ENCODE measurements at regions not wholly inside any gene's neighbourhood (a gene's known extent, or its start where the extent isn't known, plus 50 kb on each side); places are given as distances from the start of the nearest gene placed in this dataset.

DNA sequence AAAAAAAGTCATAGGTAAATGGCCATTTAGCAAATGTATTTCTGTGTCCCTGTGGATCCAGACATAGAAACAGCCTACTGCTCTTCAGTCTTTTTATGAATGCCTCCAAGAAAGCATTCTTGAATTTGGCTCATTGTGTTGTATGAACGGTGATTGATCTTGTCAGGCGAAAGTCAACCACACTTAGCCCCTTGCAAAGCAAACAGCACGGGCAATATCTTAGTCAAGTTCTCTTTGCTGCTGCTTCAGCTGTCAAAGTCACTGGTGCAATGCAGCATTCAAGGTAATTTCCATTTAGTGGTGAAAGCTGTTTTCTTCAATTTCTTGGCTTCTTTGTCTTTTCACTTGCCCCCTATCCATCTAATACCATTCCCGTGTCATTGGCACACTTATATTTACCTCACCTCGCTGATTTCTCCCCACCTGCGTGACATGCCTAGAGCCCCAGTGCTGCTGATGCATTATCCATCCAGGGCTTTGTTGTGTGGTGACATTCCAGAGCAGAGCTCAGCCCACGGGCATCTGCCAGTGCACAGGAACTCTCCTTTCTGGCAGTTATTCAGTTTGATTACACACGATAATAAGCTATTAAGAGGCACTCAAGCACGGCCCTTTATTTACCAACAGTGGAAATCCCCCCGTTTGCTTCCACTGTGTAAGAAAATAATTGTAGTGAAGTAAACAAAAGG, 362.3 kb upstream of the NOVA1 start:
- Mint-ChIP-seq H3K4me1 (no peaks in the 10 kb centered on the region), H3K27me3 (no peaks in the 10 kb centered on the region), H3K27ac (no peak overlapping the region), H3K36me3 (no peaks in the 10 kb centered on the region), H3K9me3 (peaks cover 14% of the 10 kb centered on the region), H3K4me3 (no peak overlapping the region)
- DNase-seq = no peak

DNA sequence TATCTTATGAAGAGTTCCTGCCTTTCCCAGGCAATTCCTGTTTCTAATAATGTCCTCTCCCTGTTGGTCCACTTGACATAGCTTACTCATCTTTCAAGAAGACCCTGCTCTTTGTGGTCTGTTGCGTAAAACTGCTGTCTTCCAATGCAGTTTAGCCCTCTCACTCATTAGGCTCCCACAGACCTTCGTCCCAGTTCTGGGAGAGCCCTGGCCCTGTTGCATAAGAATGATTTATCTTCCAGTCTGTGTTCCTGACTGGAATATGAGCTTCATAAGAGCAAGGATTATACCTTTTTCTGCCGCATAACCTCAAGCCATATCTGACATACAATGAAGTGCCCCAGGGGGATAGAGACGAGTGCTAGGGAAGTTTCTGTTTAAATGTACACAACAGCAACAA, 365.9 kb upstream of the NOVA1 start:
- no peak overlapping the region for H3K4me3 Mint-ChIP-seq
- DNase-seq = no peak
- no peak overlapping the region for H3K27ac Mint-ChIP-seq
- H3K4me1 Mint-ChIP-seq = no peaks in the 10 kb centered on the region
- no peaks in the 10 kb centered on the region for H3K36me3 Mint-ChIP-seq
- H3K9me3 Mint-ChIP-seq = peaks cover 9% of the 10 kb centered on the region
- no peaks in the 10 kb centered on the region for H3K27me3 Mint-ChIP-seq

GRCh38 chr14:26965490-26965889, 367.7 kb upstream of the NOVA1 start:
- H3K36me3 Mint-ChIP-seq = no peaks in the 10 kb centered on the region
- H3K4me1 Mint-ChIP-seq = no peaks in the 10 kb centered on the region
- peaks cover 12% of the 10 kb centered on the region for H3K9me3 Mint-ChIP-seq
- DNase-seq = no peak
- H3K27ac Mint-ChIP-seq = no peak overlapping the region
- H3K27me3 Mint-ChIP-seq = no peaks in the 10 kb centered on the region
- H3K4me3 Mint-ChIP-seq = no peak overlapping the region

DNA sequence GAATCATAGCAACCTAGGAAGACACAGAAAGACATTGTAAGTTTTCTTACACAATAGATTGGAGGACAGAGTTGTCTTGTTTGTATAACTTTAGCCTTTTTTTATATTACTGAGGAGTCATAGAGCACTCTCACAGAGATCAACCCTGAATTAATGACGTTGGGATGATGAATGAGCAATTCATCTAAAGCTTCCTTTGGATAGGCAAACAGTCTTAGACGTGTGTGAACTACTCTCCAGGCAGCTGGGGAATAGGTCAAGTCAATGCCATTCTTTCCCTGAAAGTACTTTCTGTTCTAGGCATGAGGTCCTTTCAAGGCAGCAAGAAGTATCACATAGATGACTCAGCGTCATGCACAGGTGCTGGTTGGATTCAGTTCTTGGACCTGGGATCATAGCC, 369.1 kb upstream of the NOVA1 start:
- Mint-ChIP-seq H3K9me3 (peaks cover 15% of the 10 kb centered on the region), H3K27ac (no peak overlapping the region), H3K4me3 (no peak overlapping the region), H3K4me1 (no peaks in the 10 kb centered on the region), H3K36me3 (no peaks in the 10 kb centered on the region), H3K27me3 (no peaks in the 10 kb centered on the region)
- DNase-seq = no peak

DNA sequence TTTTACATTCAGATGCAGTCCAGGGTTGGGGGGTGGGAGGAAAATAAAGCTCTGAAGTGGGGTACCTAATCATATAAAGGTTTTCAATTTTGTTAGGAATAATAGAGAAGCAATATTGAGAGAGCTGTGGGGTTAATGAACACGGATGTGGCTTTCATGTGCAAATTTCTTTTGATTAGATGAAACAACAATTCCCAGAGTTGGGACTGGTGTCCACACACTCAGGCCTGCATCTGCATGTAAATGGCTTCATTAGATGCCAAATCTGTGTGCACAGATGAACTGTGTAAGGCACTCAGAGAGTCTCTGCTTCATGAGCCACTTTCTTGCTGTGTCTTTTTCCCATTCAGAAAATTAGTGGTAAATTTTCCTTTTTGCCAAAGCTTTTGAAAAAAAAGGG, 377.1 kb upstream of the NOVA1 start:
- Mint-ChIP-seq H3K36me3 (no peaks in the 10 kb centered on the region), H3K27ac (no peak overlapping the region), H3K9me3 (peaks cover 4% of the 10 kb centered on the region), H3K4me1 (no peaks in the 10 kb centered on the region), H3K4me3 (no peak overlapping the region), H3K27me3 (no peaks in the 10 kb centered on the region)
- no peak for DNase-seq

DNA sequence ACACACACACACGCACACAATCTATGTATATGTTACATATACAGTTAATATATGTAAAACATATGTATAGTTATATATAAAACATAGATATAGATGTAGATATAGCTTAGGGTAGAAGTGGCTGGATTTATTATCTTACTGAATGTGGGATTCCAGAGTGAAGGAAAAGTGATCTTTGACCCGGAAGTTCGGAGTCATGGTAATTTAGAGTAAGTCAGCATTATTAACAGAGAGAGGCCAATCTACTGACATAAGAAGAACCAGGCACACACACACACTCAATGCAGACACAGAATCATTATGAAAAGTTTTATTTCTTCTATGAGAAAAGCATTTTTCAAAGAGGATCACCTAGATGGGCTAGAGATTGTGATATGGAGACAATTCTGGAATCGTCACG, 384.2 kb upstream of the NOVA1 start:
- peaks cover 9% of the 10 kb centered on the region for H3K9me3 Mint-ChIP-seq

GRCh38 chr14:26984311-26985177, 386.7 kb upstream of the NOVA1 start:
- peaks cover 9% of the 10 kb centered on the region for H3K9me3 Mint-ChIP-seq
- H3K36me3 Mint-ChIP-seq = no peaks in the 10 kb centered on the region
- no peak overlapping the region for H3K4me3 Mint-ChIP-seq
- H3K4me1 Mint-ChIP-seq = no peaks in the 10 kb centered on the region
- DNase-seq = peak; percentile 1
- no peak overlapping the region for H3K27ac Mint-ChIP-seq
- H3K27me3 Mint-ChIP-seq = no peaks in the 10 kb centered on the region

More for the DNA sequence above, 384.2 kb upstream of the NOVA1 start:
- Mint-ChIP-seq H3K4me1 (no peaks in the 10 kb centered on the region), H3K4me3 (no peak overlapping the region), H3K27ac (no peak overlapping the region), H3K36me3 (no peaks in the 10 kb centered on the region), H3K27me3 (no peaks in the 10 kb centered on the region)
- DNase-seq = no peak

DNA sequence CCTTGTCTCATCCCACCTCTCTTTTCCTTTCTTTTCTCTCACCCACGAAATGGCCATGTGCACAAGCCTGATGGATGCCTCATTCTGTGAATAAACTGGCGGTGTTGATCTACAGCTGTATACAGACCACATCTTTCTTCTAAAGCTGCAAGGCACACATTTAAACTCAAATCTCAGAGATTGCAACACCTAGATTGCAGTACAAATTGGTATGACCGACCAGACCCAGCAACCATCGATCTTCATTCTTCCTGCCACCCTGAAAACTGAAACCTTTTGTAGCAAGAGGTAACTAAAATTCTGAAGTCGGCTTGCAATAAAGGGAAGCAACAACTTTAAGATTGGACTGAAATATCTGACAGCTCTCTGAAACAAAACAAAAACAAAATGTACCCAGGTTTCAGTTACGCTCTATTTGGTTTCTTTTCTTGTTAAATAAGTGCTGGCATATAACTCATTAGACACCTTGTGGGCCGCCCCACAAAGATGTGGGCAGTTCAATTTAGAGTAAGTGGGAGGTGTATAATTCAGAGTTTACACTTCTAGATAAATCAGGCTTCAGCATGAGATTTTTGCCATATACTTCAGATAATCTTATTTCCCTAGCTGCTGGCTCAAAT, 390.0 kb upstream of the NOVA1 start:
- no peak overlapping the region for H3K4me3 Mint-ChIP-seq
- no peaks in the 10 kb centered on the region for H3K4me1 Mint-ChIP-seq
- DNase-seq = no peak
- peaks cover 1% of the 10 kb centered on the region for H3K9me3 Mint-ChIP-seq
- H3K27ac Mint-ChIP-seq = no peak overlapping the region
- H3K27me3 Mint-ChIP-seq = no peaks in the 10 kb centered on the region
- H3K36me3 Mint-ChIP-seq = no peaks in the 10 kb centered on the region

- Mint-ChIP-seq H3K27me3 (no peaks in the 10 kb centered on the region), H3K36me3 (no peaks in the 10 kb centered on the region), H3K27ac (no peak overlapping the region), H3K4me3 (no peak overlapping the region), H3K4me1 (no peaks in the 10 kb centered on the region), H3K9me3 (no peaks in the 10 kb centered on the region)
- no peak for DNase-seq
Measured at GRCh38 chr14:26990946-26991345, 393.1 kb upstream of the NOVA1 start.

DNA sequence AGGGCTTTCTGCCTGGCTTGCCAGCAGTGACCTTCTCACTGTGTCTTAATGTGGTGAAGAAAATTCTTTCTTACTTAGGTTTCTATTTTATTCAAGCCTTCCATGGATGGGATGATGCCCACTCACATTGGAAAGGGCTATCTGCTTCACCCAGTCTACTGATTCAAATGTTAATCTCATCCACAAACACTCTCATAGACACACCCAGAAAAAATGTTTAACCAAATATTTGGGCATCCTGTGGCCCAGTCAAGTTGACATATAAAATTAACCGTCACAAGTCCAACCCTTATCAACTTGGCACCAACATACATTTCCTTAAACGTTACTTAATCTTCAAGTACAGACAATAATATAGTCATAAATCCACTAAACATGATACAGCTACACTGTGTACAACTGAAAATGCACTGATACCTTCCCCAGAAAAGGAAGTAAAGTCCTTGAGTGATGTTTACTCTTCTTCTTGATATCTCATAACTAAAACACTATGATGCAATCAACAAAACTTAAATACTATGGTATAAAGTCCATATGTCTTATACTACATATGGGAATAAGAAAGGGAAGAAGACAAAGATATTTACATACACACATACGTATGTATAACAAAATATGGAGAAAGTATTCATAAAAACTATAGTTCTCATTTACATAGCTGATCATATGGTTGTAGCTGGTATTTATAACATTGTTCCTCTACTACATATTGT, 394.7 kb upstream of the NOVA1 start:
- Mint-ChIP-seq H3K27me3 (no peaks in the 10 kb centered on the region), H3K9me3 (peaks cover 3% of the 10 kb centered on the region), H3K4me3 (no peak overlapping the region), H3K27ac (no peak overlapping the region), H3K4me1 (no peaks in the 10 kb centered on the region), H3K36me3 (no peaks in the 10 kb centered on the region)
- DNase-seq = no peak

DNA sequence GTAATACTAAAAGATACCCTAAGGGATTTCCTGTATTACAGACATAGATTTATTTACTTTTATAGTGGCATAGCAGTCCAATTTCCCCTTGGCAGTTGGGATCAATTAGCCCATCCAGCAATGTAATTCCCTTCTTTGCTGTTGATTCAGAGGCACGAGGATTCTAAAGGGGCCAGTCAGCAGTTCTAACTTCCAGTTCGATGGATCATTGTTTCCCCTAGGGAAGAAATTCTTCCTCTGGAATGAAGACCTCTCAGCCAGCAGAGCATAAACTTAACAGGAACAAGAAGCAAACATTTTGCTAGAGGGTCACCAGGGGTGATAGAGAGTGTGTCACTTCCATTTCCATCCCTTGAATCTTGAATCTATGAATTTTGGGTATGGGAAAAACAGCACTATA, 395.7 kb upstream of the NOVA1 start:
- Mint-ChIP-seq H3K27me3 (no peaks in the 10 kb centered on the region), H3K9me3 (peaks cover 3% of the 10 kb centered on the region), H3K4me3 (no peak overlapping the region), H3K36me3 (no peaks in the 10 kb centered on the region), H3K4me1 (no peaks in the 10 kb centered on the region), H3K27ac (no peak overlapping the region)
- no peak for DNase-seq

DNA sequence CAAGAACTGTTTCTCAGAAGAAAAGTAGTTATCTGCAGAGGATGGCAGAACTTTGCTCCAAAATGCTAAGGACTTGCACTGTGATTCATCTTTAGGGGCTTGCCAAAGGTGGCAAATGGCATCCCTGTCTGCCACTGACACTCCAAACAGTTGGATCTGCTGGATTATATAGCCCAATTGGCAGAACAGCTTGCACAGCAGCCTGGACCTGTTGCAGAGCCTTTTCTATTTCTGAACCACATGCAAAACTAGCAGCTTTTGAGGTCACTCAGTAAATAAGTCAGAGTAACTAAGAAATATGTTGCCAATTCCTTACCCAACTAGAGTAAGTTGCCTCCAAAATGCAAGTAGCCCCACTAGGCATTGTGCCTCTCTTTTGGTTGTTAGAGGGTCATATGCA, 397.5 kb upstream of the NOVA1 start:
- no peaks in the 10 kb centered on the region for H3K4me1 Mint-ChIP-seq
- no peak overlapping the region for H3K4me3 Mint-ChIP-seq
- no peak overlapping the region for H3K27ac Mint-ChIP-seq
- H3K9me3 Mint-ChIP-seq = peaks cover 6% of the 10 kb centered on the region
- no peak for DNase-seq
- no peaks in the 10 kb centered on the region for H3K27me3 Mint-ChIP-seq
- H3K36me3 Mint-ChIP-seq = no peaks in the 10 kb centered on the region

- no peaks in the 10 kb centered on the region for H3K27me3 Mint-ChIP-seq
- H3K4me3 Mint-ChIP-seq = no peak overlapping the region
- no peaks in the 10 kb centered on the region for H3K36me3 Mint-ChIP-seq
- DNase-seq = no peak
- no peak overlapping the region for H3K27ac Mint-ChIP-seq
- H3K9me3 Mint-ChIP-seq = peaks cover 6% of the 10 kb centered on the region
- H3K4me1 Mint-ChIP-seq = no peaks in the 10 kb centered on the region
Measured at GRCh38 chr14:26996246-26996645, 398.4 kb upstream of the NOVA1 start.

GRCh38 chr14:27002179-27002578, 404.3 kb upstream of the NOVA1 start:
- DNase-seq = no peak
- Mint-ChIP-seq H3K27ac (no peak overlapping the region), H3K27me3 (no peaks in the 10 kb centered on the region), H3K36me3 (no peaks in the 10 kb centered on the region), H3K4me3 (no peak overlapping the region), H3K9me3 (peaks cover 12% of the 10 kb centered on the region), H3K4me1 (no peaks in the 10 kb centered on the region)

DNA sequence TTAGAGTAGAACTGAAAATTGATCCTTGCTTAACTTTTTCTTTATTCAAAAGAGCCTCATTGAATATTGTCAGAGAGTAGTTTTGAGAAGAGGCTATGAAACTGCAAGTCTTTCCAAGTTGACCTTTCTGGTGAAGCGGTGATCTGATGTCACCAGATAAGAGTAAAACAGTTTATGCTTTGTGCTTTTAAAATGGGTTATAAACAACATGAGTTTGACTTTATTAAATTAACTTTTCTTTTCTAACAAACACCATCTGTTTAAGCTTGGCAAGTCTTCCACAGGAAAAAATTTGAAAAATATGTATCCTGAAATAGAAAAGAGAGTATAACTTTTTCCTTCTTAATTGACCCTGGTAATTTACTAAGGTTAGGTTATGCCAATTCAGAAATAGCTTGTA, 408.7 kb upstream of the NOVA1 start:
- no peak overlapping the region for H3K4me3 Mint-ChIP-seq
- no peak overlapping the region for H3K27ac Mint-ChIP-seq
- H3K36me3 Mint-ChIP-seq = no peaks in the 10 kb centered on the region
- no peak for DNase-seq
- H3K27me3 Mint-ChIP-seq = no peaks in the 10 kb centered on the region
- H3K9me3 Mint-ChIP-seq = peaks cover 17% of the 10 kb centered on the region
- no peaks in the 10 kb centered on the region for H3K4me1 Mint-ChIP-seq

Data from activated naive CD8-positive, alpha-beta T cell treated with anti-CD3 and anti-CD28 coated beads for 36 hours (primary cell).